Esophagus muscularis mucosa (tissue), 4 donors: ENCODE measurements at regions not wholly inside any gene's neighbourhood (a gene's known extent, or its start where the extent isn't known, plus 50 kb on each side); places are given as distances from the start of the nearest gene placed in this dataset.
A peak's percentile ranks its signal among the peaks of the same experiment; 100 is the strongest.

Experiments used
- DNase-seq: peaks from one replicate; pipeline ENCODE4 v3.0.0-alpha.2; 2017; ENCODE audit errors: extremely low spot score
- H3K27ac ChIP-seq, 4 donors: fragments of 200-600 bp; sonication (generic); replicated peaks in 1 of 4; 1 replicate in 3 of 4; 2 replicates in 1 of 4; pipeline ENCODE4 v1.5.1; 2016 to 2019; ENCODE audit warnings: mild to moderate bottlenecking in 1 of 4
- H3K27me3 ChIP-seq, 4 donors: fragments of 200-600 bp; sonication (generic); one replicate each; pipeline versions ENCODE4 v1.5.1 to v1.6.0; 2016 to 2019
- H3K36me3 ChIP-seq, 4 donors: fragments of 200-600 bp; sonication (generic); one replicate each; pipeline ENCODE4 v1.5.1; 2016 to 2019
- H3K4me1 ChIP-seq, 4 donors: fragments of 200-600 bp; sonication (generic); one replicate each; pipeline ENCODE4 v1.5.1; 2016 to 2019
- H3K4me3 ChIP-seq, 4 donors: fragments of 200-600 bp; sonication (generic); 1 replicate in 2 of 4; 2 replicates in 2 of 4; pipeline ENCODE4 v1.5.1; 2016 to 2019; ENCODE audit warnings: mild to moderate bottlenecking in 4 of 4, moderate library complexity in 1 of 4
- H3K9me3 ChIP-seq, 4 donors: fragments of 200-600 bp; sonication (generic); 1 replicate in 3 of 4; 2 replicates in 1 of 4; pipeline ENCODE4 v1.5.1; 2016 to 2019
- CTCF ChIP-seq, 3 experiments: fragments of 200-600 bp in 2 of 3; fragments of 450-650 bp in 1 of 3; sonication (generic) in 2 of 3; IDR thresholded peaks; one replicate each; pipeline ENCODE4 v1.5.1; 2017 to 2019; ENCODE audit warnings: antibody characterized with exemption in 3 of 3, mild to moderate bottlenecking in 2 of 3, moderate library complexity in 1 of 3
- EP300 ChIP-seq: sonication (generic); formaldehyde crosslinking; IDR thresholded peaks from one replicate; pipeline ENCODE4 v1.6.1; 2017; ENCODE audit warnings: antibody characterized with exemption
- POLR2A ChIP-seq: fragments of 450-650 bp; IDR thresholded peaks from one replicate; pipeline ENCODE4 v1.6.1; 2017; ENCODE audit warnings: antibody characterized with exemption, moderate library complexity, mild to moderate bottlenecking, low read depth
- POLR2AphosphoS5 ChIP-seq, 2 donors: sonication (generic); formaldehyde crosslinking; IDR thresholded peaks; one replicate each; pipeline ENCODE4 v1.6.1; 2017; ENCODE audit warnings: antibody characterized with exemption in 2 of 2
- WGBS: methylation state at CpG from one replicate; pipeline ENCODE4 v1.1.5; 2018; 5-methylcytosine and 5-hydroxymethylcytosine counted together
- intact Hi-C: fragments of 100-400 bp; cut with DNase I; formaldehyde crosslinking; loops from one replicate; pipeline ENCODE4 v1.15.1; 2023

- Histone ChIP-seq H3K4me3 (no peak overlapping the region), H3K27ac (no peak overlapping the region), H3K27me3 (peaks cover 0 to 47% (median 0%) of the 10 kb centered on the region in 4 donors), H3K4me1 (no peaks in the 10 kb centered on the region), H3K9me3 (no peaks in the 10 kb centered on the region), H3K36me3 (no peaks in the 10 kb centered on the region)
- DNase-seq: peak; percentile 24
- 75% methylated on average over 5 of the region's 5 CpGs for WGBS
- TF ChIP-seq EP300 (no peak), POLR2A (no peak), POLR2AphosphoS5 (IDR thresholded peaks at IDR 0.05) (no peak), CTCF (IDR thresholded peaks at IDR 0.05) (no peak)
- intact Hi-C loops: no loop called here
These were observed 70.6 kb upstream of the CCND2 start for GRCh38 chr12:4202918-4203317.

- Histone ChIP-seq H3K27me3 (peaks cover 0 to 42% (median 0%) of the 10 kb centered on the region in 4 donors), H3K9me3 (no peaks in the 10 kb centered on the region), H3K27ac (no peak overlapping the region), H3K36me3 (no peaks in the 10 kb centered on the region), H3K4me3 (no peak overlapping the region), H3K4me1 (no peaks in the 10 kb centered on the region)
- WGBS: 75% methylated on average over 7 of the region's 7 CpGs
- DNase-seq: peak; percentile 47
- TF ChIP-seq POLR2A (no peak), CTCF (IDR thresholded peaks at IDR 0.05) (no peak), POLR2AphosphoS5 (IDR thresholded peaks at IDR 0.05) (no peak), EP300 (no peak)
- intact Hi-C loops: no loop called here
These were observed 71.1 kb upstream of the CCND2 start for GRCh38 chr12:4202487-4202886.

- H3K9me3 ChIP-seq: no peaks in the 10 kb centered on the region
- H3K27ac ChIP-seq: no peak overlapping the region
- intact Hi-C loops: no loop called here
- H3K4me1 ChIP-seq: no peaks in the 10 kb centered on the region
- 69% methylated on average over 13 of the region's 13 CpGs for WGBS
- H3K27me3 ChIP-seq: peaks cover 0 to 41% (median 0%) of the 10 kb centered on the region in 4 donors
- no peaks in the 10 kb centered on the region for H3K36me3 ChIP-seq
- no peak for TF ChIP-seq EP300
- TF ChIP-seq POLR2AphosphoS5 (IDR thresholded peaks at IDR 0.05): no peak
- no peak for TF ChIP-seq POLR2A
- no peak for TF ChIP-seq CTCF (IDR thresholded peaks at IDR 0.05)
- DNase-seq: peak; percentile 86
- H3K4me3 ChIP-seq: no peak overlapping the region
These were observed 72.0 kb upstream of the CCND2 start for GRCh38 chr12:4201333-4202100.

- Histone ChIP-seq H3K9me3 (no peaks in the 10 kb centered on the region), H3K4me3 (no peak overlapping the region), H3K36me3 (no peaks in the 10 kb centered on the region), H3K27ac (no peak overlapping the region), H3K4me1 (no peaks in the 10 kb centered on the region), H3K27me3 (peaks cover 0 to 30% (median 0%) of the 10 kb centered on the region in 4 donors)
- intact Hi-C loops: no loop called here
- WGBS: 78% methylated on average over 11 of the region's 11 CpGs
- DNase-seq: no peak
- no peak for TF ChIP-seq POLR2A
- no peak for TF ChIP-seq EP300
- no peak for TF ChIP-seq CTCF (IDR thresholded peaks at IDR 0.05)
These were observed 75.4 kb upstream of the CCND2 start for GRCh38 chr12:4197922-4198763.
